HUES6 (cell line): ENCODE measurements at regions not wholly inside any gene's neighbourhood (a gene's known extent, or its start where the extent isn't known, plus 50 kb on each side); places are given as distances from the start of the nearest gene placed in this dataset.

ENCODE experiments used
- H3K27ac ChIP-seq: 2 replicates; pipeline ENCODE4 v1.7.0; 2013; ENCODE audit warnings: low read depth, mild to moderate bottlenecking, low read length, inconsistent platforms
- H3K27me3 ChIP-seq: 2 replicates; pipeline ENCODE4 v1.6.1; 2013; ENCODE audit warnings: low read length; ENCODE audit not compliant: control insufficient read depth, insufficient read depth
- H3K36me3 ChIP-seq: 2 replicates; pipeline ENCODE4 v1.6.1; 2013; ENCODE audit warnings: low read length; ENCODE audit not compliant: control insufficient read depth, insufficient read depth
- H3K4me1 ChIP-seq: 2 replicates; pipeline ENCODE4 v1.6.1; 2013; ENCODE audit warnings: low read length; ENCODE audit not compliant: control insufficient read depth, insufficient read depth
- H3K4me3 ChIP-seq: 2 replicates; pipeline ENCODE4 v1.5.1; 2013; ENCODE audit warnings: low read depth, low read length
- H3K9ac ChIP-seq: one replicate; pipeline ENCODE4 v1.6.1; 2013; ENCODE audit warnings: mild to moderate bottlenecking, low read length
- H3K9me3 ChIP-seq: 2 replicates; pipeline ENCODE4 v1.6.1; 2013; ENCODE audit warnings: low read depth, low read length; ENCODE audit not compliant: control insufficient read depth, insufficient read depth

DNA sequence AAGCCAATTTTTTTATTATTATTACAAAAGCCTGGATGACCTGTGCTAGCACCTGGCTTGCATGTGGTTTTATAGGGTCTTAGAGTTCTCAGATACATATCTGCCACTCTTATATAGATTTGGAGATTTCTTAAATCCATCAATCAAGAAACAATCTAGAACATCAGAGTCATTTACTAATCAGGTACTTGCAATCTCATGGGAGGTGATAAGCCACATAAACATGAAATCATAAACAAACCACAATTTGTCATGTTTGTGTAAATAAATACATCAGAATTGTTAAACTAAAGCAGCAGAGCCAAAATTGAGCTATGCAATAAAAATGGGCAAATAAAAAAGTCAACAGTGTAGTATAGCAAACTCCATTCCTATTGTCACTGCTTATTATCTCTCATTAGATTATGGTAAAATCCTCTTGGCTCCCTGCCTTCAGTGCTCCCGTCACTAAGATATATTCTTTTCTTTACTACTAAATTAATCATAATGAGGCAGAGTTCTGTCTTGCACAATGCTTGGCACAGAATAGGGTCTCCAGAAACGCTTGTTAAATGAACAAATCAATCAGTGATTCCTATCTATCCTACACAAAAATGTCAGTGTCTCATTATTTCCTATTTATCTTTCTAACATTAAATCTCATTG lies 108.7 kb upstream of the TTC29 start:
- Histone ChIP-seq H3K4me1 (peaks cover 12% of the 10 kb centered on the region; the same call in 1 of the 2 replicates), H3K36me3 (no peaks in the 10 kb centered on the region), H3K9ac (no peak overlapping the region), H3K9me3 (peaks cover 5% of the 10 kb centered on the region), H3K27me3 (no peaks in the 10 kb centered on the region), H3K4me3 (no peak overlapping the region), H3K27ac (no peak overlapping the region)

DNA sequence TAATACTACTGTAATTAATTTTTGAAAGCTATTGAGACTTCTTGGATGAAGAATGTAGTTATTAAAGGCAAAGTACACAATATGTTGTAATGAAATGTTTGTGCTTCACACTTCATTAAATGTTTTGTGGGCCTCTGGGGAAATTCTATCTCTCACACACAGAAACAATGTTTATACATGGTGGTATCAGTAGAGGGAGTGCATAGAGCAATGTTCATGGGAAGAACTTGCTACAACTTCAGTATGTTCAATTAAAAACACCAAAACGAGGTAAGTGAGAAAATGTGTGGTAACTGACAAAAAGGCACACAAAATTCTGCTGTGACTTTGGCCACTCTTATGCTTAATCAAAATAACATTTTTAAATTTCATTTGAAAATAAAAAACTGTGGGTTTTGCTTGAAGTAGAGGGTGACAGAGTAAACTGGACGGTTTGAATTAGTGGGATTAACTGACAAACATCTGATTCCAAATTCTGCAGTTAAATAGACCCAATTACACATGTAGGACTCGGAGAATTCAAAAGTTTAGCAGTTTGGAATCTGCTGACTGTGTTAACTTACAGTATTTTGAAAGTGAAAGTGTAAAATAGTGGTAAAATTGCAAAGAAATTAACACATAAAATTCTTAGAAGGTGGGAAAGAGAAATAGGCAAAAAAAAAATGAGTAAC lies 111.4 kb upstream of the TTC29 start:
- Histone ChIP-seq H3K36me3 (no peaks in the 10 kb centered on the region), H3K9me3 (no peaks in the 10 kb centered on the region), H3K9ac (no peak overlapping the region), H3K4me3 (peak overlapping the region; percentile 14; the same call in 1 of the 2 replicates), H3K27me3 (no peaks in the 10 kb centered on the region), H3K27ac (no peak overlapping the region), H3K4me1 (peaks cover 17% of the 10 kb centered on the region; the same call in 1 of the 2 replicates)

DNA sequence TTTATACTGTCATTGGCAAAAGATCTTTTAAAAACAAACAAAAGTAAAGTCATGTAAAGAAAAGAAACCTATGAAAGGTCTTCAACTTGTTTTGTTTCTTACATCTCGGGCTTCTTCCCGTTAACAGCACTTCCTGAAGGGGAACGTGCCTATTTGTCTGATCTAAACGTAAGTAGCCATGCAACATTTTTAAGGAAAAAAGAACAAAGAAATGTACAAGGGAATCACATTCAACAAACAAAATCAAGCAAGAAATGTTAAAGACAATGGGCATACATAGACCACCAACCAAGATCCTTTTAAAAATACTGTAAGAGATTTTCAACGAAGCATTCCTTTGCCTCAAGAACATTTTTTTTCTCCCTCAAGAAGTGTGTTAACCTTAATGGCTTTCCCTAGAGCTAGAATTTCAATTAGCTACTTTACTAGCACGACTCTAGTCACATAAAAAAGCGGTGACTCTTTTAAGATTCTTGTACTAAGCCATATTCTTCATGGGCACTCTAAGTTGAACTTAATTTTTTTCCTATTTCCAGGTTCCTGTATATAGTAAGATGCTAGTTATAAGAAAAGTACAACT lies 112.0 kb upstream of the TTC29 start:
- H3K9ac ChIP-seq: no peak overlapping the region
- no peaks in the 10 kb centered on the region for H3K9me3 ChIP-seq
- peaks cover 17% of the 10 kb centered on the region; the same call in 1 of the 2 replicates for H3K4me1 ChIP-seq
- no peaks in the 10 kb centered on the region for H3K36me3 ChIP-seq
- peak overlapping the region; percentile 14; the same call in 1 of the 2 replicates for H3K4me3 ChIP-seq
- no peak overlapping the region for H3K27ac ChIP-seq
- H3K27me3 ChIP-seq: no peaks in the 10 kb centered on the region

DNA sequence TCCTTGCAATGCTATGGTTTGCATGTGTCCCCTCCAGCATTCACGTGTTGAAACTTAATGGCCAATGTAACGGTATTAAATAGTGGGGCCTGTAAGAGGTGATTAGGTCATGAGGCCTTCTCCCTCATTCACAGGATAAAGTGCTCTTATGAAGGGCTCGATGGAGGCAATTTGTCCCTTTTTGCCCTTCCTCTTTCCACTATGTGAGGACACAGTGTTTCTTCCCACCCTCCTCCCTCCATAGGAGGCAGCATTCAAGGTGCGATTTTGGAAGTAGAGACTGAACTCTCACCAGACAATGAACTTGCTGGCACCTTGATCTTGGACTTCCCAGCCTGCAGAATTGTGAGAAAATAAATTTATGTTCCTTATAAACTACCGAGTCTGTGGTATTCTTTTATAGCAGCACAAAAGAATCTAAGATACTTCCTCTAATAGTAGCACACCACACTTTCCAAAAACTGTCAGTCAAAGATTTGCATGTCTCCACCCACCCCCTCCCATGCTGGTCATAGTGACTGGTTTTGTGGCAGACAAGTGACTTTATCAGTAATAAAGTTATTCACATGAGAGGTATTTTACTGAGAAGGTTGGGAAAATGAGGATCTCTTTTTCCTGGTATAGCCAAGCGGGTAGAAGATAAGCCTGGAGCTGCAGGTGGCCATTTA lies 113.5 kb upstream of the TTC29 start:
- peaks cover 17% of the 10 kb centered on the region; the same call in 1 of the 2 replicates for H3K4me1 ChIP-seq
- no peaks in the 10 kb centered on the region for H3K27me3 ChIP-seq
- no peak overlapping the region for H3K9ac ChIP-seq
- H3K4me3 ChIP-seq: no peak overlapping the region
- H3K27ac ChIP-seq: no peak overlapping the region
- H3K36me3 ChIP-seq: no peaks in the 10 kb centered on the region
- no peaks in the 10 kb centered on the region for H3K9me3 ChIP-seq

DNA sequence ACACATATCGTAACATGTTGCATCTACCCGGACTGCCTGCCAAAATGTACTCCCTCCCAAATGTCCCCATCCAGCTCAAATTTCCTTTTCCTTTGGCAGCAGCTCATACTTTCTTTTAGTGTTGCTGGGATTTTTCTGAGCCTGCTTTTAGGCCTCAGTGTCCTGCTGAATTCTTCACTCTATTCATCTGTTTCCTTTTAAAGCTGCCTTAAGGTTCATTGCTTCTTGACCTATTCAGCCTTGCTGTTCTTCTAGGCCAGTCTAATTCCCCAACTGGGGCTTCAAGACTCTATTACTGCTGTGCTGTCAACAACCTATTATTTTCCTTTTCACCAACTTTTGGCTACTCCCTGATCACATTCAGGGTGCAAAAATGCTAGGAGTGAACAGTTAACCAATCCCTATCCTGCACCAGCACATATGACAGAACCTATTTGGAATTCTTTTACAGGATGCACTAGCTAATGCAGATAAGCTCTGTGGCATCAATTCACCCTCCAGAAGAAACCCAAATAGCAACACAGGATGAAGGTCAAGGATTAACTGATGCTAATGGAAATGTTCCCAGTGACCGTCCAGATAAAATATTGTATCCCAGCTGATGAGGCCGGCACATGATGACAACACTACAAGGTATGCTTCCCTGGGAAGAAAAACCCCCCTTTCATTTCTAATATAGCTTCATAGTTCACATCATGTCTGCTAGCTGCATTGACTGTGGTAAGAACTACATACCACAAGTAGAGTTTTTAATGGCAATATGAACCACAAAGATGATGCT lies 114.7 kb upstream of the TTC29 start:
- no peak overlapping the region for H3K27ac ChIP-seq
- no peak overlapping the region for H3K4me3 ChIP-seq
- no peaks in the 10 kb centered on the region for H3K9me3 ChIP-seq
- no peak overlapping the region for H3K9ac ChIP-seq
- peaks cover 17% of the 10 kb centered on the region; the same call in 1 of the 2 replicates for H3K4me1 ChIP-seq
- H3K27me3 ChIP-seq: no peaks in the 10 kb centered on the region
- H3K36me3 ChIP-seq: no peaks in the 10 kb centered on the region

DNA sequence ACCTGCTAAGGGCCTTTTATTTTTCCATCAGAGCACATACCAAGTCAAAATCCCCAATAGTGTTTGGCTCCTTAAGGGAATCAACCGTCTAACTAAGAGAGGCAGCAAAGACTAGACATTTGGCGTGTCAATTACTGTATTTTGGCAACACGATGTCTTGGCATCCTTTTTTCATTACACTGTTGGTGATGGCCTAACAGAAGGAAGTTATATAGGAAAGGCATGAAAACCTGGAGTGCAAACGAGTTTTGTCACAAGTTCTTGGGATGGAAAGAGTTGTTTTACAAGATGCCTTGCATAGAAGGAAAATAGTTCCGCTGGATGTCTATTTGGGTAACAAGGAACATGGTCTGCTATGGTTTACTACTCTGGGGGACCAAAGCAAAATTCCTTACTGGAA lies 119.2 kb upstream of the TTC29 start:
- Histone ChIP-seq H3K27me3 (peaks cover 14% of the 10 kb centered on the region; the same call in 1 of the 2 replicates), H3K9ac (no peak overlapping the region), H3K4me3 (no peak overlapping the region), H3K4me1 (0 out of 2 replicates have a peak, but pooled peaks cover 5% of the 10 kb centered on the region), H3K36me3 (no peaks in the 10 kb centered on the region), H3K9me3 (no peaks in the 10 kb centered on the region; the same call in 1 of the 2 replicates), H3K27ac (no peak overlapping the region)

DNA sequence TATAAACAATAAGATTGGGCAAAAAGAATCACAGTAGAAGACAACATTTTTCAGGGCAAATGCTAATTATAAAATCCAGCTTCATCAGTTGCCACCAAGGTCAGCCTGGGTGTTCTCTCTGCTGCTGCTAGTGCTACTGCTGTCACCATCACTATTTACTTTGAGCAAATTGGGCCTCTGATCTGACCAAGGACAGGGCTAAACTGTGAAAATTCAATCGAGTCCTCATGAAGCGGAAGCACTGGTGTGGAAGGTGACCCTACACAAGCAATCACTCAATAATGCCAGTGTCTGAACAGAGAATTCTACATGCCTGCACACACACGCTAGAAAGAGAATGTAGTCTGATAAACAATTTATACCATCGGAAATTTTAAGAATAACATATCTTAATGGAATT lies 122.9 kb upstream of the TTC29 start:
- Histone ChIP-seq H3K27me3 (peaks cover 48% of the 10 kb centered on the region), H3K9me3 (no peaks in the 10 kb centered on the region; the same call in 1 of the 2 replicates), H3K4me3 (no peak overlapping the region), H3K27ac (no peak overlapping the region), H3K36me3 (no peaks in the 10 kb centered on the region), H3K4me1 (peaks cover 6% of the 10 kb centered on the region; the same call in 1 of the 2 replicates), H3K9ac (no peak overlapping the region)

DNA sequence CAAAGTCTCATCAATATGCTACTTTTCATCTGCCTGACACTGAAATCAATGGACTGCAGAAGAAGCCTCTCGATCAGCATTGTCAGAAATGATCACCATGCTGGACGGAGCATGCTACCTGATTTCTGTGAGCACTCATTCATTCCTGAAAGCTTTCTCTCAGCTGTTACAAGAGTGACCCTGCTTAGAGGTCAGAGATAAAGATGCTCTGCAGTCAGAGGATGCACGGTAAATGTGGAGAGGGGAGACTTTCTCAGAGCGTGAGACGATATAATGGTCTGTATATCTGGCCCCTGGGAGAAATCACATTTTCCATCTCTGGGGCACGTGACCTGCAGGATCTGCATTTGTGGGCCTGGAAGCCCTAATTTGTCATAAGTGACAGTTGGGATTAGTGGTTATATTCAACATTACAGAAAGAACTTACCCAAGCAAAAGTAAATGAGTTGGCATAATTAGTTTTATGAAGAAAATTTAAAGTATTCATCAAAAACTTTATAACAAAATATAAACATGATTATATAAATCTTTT lies 125.6 kb upstream of the TTC29 start:
- Histone ChIP-seq H3K4me3 (no peak overlapping the region), H3K4me1 (peaks cover 6% of the 10 kb centered on the region; the same call in 1 of the 2 replicates), H3K9ac (no peak overlapping the region), H3K36me3 (no peaks in the 10 kb centered on the region), H3K9me3 (peaks cover 7% of the 10 kb centered on the region; the same call in 1 of the 2 replicates), H3K27ac (no peak overlapping the region), H3K27me3 (peaks cover 74% of the 10 kb centered on the region)

DNA sequence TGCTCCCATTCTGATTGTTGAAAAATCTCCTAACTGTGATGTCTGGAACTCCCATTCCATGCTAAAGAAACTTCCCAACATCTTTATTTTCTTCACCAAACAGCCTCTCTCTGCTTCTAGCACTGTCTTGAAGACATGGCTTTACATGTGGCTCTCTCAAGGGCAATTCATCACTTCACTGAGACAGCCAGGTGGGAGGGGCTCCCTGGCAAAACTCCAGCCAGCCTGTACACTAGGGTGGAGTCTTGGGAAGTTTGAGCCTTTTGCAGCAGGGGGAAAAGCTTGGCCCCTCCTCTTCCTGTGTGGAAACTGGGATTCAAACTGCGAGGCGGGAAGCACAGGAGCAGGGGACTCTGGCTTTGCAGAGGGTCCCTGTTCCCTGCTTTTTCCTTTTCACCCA lies 130.5 kb upstream of the TTC29 start:
- Histone ChIP-seq H3K4me3 (no peak overlapping the region), H3K4me1 (peaks cover 19% of the 10 kb centered on the region), H3K36me3 (no peaks in the 10 kb centered on the region), H3K9me3 (peaks cover 7% of the 10 kb centered on the region; the same call in 1 of the 2 replicates), H3K27ac (no peak overlapping the region), H3K27me3 (peaks cover 55% of the 10 kb centered on the region), H3K9ac (no peak overlapping the region)

DNA sequence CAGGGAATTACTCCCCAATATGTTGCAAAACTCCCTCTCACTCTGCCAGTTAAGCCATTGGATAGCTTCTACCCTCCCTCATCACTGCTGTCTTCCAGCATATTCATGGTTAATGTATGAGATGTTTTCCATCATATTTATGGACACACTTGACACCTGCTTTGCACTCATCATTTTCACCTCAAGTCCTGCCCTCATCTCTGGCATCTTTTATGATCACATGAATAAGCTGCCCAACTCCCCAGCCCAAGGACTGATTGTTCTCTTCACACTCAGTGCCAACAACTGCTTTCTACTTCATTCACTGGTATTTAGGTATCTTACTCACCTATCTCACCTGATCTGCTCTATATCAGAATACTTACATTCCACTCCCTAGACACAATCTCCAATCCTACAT lies 131.1 kb upstream of the TTC29 start:
- peaks cover 7% of the 10 kb centered on the region; the same call in 1 of the 2 replicates for H3K9me3 ChIP-seq
- no peak overlapping the region for H3K4me3 ChIP-seq
- H3K36me3 ChIP-seq: no peaks in the 10 kb centered on the region
- H3K27ac ChIP-seq: no peak overlapping the region
- H3K4me1 ChIP-seq: peaks cover 19% of the 10 kb centered on the region
- H3K9ac ChIP-seq: no peak overlapping the region
- H3K27me3 ChIP-seq: peaks cover 50% of the 10 kb centered on the region; the same call in 1 of the 2 replicates
